ENCODE measurements at regions not wholly inside any gene's neighbourhood (a gene's known extent, or its start where the extent isn't known, plus 50 kb on each side); places are given as distances from the start of the nearest gene placed in this dataset.

DNA sequence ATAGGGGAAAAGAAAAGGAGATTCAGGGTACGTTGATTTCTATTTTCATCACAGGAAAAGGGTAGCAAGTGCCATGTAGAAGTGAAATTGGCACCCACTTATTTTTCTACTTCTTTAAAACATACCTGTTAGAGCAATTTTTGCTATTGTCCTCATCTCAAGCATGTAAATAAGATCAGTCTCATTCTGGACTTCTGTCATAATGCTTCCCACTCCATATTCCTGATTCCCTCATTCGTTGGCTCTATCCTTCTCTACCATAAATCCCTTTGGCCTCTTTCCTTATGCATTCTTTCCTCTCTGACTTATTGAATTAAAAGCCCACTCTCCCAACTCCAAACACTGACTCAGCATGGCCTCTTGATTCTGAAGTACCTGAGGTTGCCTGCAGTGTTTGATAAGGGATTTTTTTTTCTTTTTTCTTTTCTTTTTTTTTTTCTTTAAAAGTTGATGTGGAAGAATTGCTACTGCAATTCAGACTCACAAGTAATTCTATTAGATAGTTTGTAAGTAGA lies 465.7 kb downstream of the SLITRK6 start:
- TF ChIP-seq TAF1 (IDR thresholded peaks at IDR 0.05; ENCODE audit: borderline replicate concordance, low read depth, low read length) (no peak), POLR2A (IDR thresholded peaks at IDR 0.05; ENCODE audit: low read depth, low read length) (no peak), POLR2AphosphoS5 (IDR thresholded peaks at IDR 0.05; ENCODE audit: low read depth, low read length) (no peak)
